NCI-H510A treated with DMSO at 0.1 percent for 48 hours (cell line): ENCODE measurements at regions not wholly inside any gene's neighbourhood (a gene's known extent, or its start where the extent isn't known, plus 50 kb on each side); places are given as distances from the start of the nearest gene placed in this dataset.
A peak's percentile ranks its signal among the peaks of the same experiment; 100 is the strongest.

ENCODE experiments used
- DNase-seq: peaks from one replicate; lab custom pipeline; 2025; lab: John Stamatoyannopoulos, UW

- no peak for DNase-seq
Measured at GRCh38 chr1:60949826-60950197, 132.5 kb upstream of the NFIA start.

GRCh38 chr1:60949154-60949825 lies 133.1 kb upstream of the NFIA start:
- DNase-seq: no peak

- DNase-seq: no peak
Measured at GRCh38 chr1:60948486-60948885, 133.9 kb upstream of the NFIA start.

DNA sequence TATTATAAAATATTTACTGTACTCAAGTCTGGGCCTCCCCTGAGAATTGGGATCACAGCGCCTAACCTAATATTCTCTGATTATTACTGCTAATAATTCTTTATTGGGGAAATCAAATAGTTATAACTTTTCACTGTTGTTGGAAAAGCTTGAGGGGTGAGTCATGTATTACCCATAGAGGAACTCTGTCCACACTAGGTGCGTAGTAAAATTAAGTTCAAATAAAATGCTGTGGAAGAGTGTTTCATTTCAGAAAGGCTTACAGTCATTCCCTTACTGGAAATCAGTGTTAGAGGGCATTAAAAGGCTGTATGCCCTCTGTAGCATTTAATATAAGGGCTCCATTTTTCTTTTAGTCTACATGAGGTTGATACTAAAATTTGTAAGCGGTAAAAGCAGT lies 135.0 kb upstream of the NFIA start:
- DNase-seq: no peak

DNA sequence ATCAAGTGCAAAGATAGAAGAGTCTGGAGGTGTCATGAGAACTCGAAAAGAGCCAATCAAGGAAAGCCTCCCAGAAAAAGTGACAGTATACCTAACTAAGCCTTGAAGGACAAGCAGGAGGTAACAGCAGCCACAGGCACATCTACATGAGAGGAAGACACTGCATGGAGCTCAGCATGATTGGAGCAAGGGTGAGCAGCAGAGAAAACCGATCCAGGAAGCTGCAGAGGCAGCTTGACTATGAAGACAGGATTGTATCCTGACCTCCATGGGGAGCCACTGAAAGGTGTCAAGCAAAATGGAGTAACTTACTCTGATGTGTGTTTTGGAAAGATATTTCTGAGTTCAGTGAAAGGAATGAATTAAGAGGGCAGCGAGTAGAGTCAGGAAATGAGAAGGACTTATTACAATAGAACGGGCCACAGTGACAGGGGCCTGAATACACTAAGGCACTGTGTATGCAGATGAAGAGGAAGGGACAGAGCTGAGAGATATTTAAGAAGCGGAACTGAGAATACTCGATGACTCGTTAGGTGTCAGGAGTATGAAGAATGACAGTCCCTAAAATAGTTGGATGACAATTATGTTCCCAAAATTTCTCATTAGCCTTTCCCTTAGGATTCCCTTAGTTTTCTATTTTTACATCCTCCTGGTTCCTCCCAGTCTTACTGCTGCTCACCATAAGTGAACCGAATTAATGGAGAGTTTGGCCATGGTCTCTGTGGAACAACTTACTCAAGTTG lies 139.3 kb upstream of the NFIA start:
- no peak for DNase-seq

DNA sequence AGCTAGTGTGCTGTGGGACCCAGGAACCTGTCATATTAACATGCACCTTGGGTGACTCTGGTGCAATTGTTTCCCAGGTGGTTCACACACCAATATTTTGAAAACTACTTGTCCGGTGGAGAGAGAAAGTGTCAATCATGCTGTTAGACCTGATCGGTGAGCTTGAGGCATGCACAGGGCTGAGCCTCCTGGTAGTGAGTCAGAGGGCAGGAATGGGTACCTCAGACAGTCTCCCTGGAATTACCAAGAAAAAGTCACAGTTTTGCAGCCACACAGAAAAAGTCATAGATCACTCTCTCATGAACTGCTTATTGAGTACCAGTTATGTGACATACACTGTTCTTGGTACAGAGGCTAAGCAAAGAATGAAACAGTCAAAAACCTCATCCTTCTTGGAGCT lies 140.1 kb upstream of the NFIA start:
- DNase-seq: no peak

DNA sequence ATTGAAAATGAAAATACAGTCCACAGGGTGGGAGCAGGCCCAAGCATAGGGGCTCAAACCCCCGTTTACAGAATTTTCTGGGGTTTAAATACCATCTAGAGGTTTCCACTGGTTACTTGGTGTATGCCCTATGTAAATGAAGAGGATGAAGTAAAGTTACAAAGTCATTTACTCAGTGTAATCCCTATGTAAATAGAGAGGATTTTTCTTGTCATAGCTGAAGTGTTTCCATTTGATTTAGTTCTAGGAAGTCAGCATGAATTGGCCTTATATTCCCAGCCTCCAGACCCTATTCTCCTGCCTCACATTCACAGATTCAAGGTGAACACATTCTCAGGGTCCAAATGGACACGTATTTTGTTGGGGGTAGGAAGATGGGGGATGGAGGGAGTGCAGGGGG lies 141.7 kb upstream of the NFIA start:
- peak; percentile 27 for DNase-seq

GRCh38 chr1:60937720-60938119 lies 144.6 kb upstream of the NFIA start:
- DNase-seq: no peak

GRCh38 chr1:60936591-60937342 lies 145.6 kb upstream of the NFIA start:
- DNase-seq: no peak

- no peak for DNase-seq
Measured at GRCh38 chr1:60936163-60936562, 146.2 kb upstream of the NFIA start.

DNA sequence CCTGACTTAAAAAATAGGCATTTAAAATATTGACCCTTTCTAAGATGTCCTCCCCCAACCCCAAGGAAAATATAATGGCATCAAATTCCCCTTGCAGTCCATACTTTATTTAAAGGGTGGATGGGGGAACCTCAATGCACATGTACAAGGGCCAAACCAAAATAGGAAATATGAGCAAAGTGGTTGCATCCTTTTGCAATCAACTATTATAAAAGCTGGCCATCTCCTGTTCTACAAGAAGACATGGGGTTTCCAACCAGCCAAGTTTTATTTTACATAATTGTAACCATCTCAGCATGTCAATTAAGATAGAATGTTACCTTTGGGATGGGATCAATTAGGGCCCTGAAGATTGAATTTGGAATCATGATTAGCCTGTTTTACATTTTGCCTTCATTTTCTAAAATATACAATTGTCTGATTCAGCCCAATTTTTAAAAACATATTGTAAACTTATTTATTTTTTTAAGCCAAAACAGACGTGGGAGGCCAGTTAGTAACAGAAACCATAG lies 146.7 kb upstream of the NFIA start:
- no peak for DNase-seq

- DNase-seq: no peak
Measured at GRCh38 chr1:60930130-60930529, 152.2 kb upstream of the NFIA start.

DNA sequence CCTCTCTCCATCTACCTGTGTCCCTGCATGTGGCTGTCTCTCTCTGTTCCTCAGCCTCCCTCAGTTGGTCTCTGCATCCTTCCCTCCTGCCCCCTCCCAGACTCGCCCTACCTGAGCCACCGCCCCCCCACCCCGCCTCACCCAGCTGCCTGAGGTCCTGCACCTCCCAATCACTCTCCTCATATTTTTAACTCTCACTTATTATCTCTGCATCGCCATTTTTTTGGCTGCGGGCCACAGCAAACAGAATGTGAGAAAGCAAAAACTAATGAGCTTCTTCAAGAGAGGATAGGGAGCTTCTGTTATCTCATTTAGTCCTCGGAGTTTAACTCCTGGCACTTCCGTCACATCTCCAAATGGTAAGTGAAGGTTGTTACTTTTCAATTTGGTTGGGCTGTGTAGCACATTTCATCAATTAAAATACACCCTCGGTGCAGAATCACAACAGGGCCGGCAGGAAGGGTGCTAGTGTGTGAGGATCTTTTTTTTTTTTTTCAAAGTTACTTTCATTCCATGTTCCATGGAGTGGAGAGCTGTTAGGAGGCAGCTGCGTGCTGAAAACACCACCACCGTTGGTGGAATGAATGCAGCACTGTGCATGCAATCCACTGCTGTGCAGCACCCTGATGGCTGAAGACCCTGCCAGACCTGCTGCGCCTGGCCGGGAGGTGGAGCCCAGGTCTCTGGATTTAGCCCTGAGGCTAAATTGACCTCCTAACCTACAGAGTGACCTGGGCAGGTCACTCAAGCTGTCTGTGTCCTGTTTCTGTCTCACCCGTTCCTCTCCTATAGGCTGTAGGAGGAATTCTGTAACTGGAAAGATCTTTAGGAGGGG lies 157.2 kb upstream of the NFIA start:
- peak; percentile 68 for DNase-seq

GRCh38 chr1:60924165-60924564 lies 158.2 kb upstream of the NFIA start:
- DNase-seq: no peak

GRCh38 chr1:60923389-60924087 lies 158.8 kb upstream of the NFIA start:
- DNase-seq: no peak

DNA sequence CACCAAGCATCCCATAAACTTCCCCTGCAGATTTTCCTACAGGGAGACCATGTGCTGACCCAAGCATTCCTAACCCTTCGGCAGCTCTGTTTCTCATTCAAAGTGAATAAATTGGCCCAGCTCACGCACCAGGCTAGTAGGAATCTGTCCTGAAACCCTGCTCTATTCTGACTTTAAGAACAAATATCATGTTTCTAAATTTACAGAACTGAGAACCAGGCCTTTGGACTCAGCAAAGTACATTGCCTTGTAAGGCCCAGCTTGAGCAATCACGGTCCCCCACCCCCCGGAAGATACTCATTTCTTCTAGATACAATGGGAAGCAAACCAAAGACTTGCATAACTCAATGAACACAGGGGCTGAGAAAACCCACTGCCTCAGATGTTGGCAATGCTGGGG lies 160.1 kb upstream of the NFIA start:
- no peak for DNase-seq

GRCh38 chr1:60921175-60921574 lies 161.2 kb upstream of the NFIA start:
- DNase-seq: no peak

GRCh38 chr1:60920561-60920960 lies 161.8 kb upstream of the NFIA start:
- no peak for DNase-seq

GRCh38 chr1:60918867-60919266 lies 163.5 kb upstream of the NFIA start:
- no peak for DNase-seq

GRCh38 chr1:60916906-60917305 lies 165.5 kb upstream of the NFIA start:
- DNase-seq: no peak

DNA sequence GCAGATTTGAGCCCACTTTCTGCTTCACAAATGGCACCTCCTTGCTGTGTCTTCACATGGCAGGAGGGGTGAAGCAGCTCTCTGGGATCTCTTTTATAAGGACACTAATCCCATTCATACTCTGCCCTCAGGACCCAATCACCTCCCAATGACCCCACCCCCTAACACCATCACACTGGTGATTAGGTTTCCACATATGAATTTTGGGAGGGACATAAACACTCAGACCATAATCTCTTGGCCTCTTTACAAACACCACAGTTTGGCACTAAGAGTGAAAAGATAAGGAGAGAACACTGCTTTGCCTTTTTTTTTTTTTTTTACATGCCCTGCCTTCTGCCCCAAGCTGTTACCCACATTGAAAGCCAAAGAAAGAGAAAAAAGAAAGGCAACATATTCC lies 166.2 kb upstream of the NFIA start:
- DNase-seq: no peak
